GM21390 (cell line): ENCODE measurements at regions not wholly inside any gene's neighbourhood (a gene's known extent, or its start where the extent isn't known, plus 50 kb on each side); places are given as distances from the start of the nearest gene placed in this dataset.

ENCODE experiments used
- ATAC-seq: cut with Tn5 transposase; IDR thresholded peaks from one replicate; pipeline ENCODE4 v1.9.1; 2021; ENCODE audit not compliant: unreplicated experiment

- ATAC-seq = no peak
Measured at GRCh38 chr4:127155555-127155954, 477.2 kb upstream of the INTU start.

GRCh38 chr4:127162741-127163140, 470.0 kb upstream of the INTU start:
- ATAC-seq = no peak

- no peak for ATAC-seq
Measured at GRCh38 chr4:127165971-127166370, 466.8 kb upstream of the INTU start.

GRCh38 chr4:127174201-127174600, 458.6 kb upstream of the INTU start:
- no peak for ATAC-seq

- ATAC-seq = no peak
Measured at GRCh38 chr4:127174616-127175015, 458.1 kb upstream of the INTU start.

- no peak for ATAC-seq
Measured at GRCh38 chr4:127179256-127180087, 453.3 kb upstream of the INTU start.

- ATAC-seq = no peak
Measured at GRCh38 chr4:127181001-127181400, 451.8 kb upstream of the INTU start.

- no peak for ATAC-seq
Measured at GRCh38 chr4:127182687-127183086, 450.1 kb upstream of the INTU start.

- ATAC-seq = no peak
Measured at GRCh38 chr4:127188847-127189246, 443.9 kb upstream of the INTU start.

- no peak for ATAC-seq
Measured at GRCh38 chr4:127194281-127194680, 438.5 kb upstream of the INTU start.

- ATAC-seq = no peak
Measured at GRCh38 chr4:127196655-127197352, 436.0 kb upstream of the INTU start.

- ATAC-seq = no peak
Measured at GRCh38 chr4:127203562-127204200, 429.1 kb upstream of the INTU start.

- no peak for ATAC-seq
Measured at GRCh38 chr4:127204322-127204721, 428.4 kb upstream of the INTU start.

- ATAC-seq = no peak
Measured at GRCh38 chr4:127209580-127210095, 423.1 kb upstream of the INTU start.

- no peak for ATAC-seq
Measured at GRCh38 chr4:127210893-127211649, 421.7 kb upstream of the INTU start.

GRCh38 chr4:127211650-127212560, 420.9 kb upstream of the INTU start:
- ATAC-seq = no peak

GRCh38 chr4:127212701-127213100, 420.1 kb upstream of the INTU start:
- ATAC-seq = no peak

- no peak for ATAC-seq
Measured at GRCh38 chr4:127214016-127214415, 418.7 kb upstream of the INTU start.

GRCh38 chr4:127214931-127215330, 417.8 kb upstream of the INTU start:
- no peak for ATAC-seq
